H1 (cell line): ENCODE measurements at regions not wholly inside any gene's neighbourhood (a gene's known extent, or its start where the extent isn't known, plus 50 kb on each side); places are given as distances from the start of the nearest gene placed in this dataset.

Source experiments
- CEBPB ChIP-seq: IDR thresholded peaks from 2 replicates; pipeline ENCODE4 v1.6.1; 2012; ENCODE audit warnings: low read depth, low read length
- CREB1 ChIP-seq: IDR thresholded peaks from 2 replicates; pipeline ENCODE4 v1.6.1; 2012; ENCODE audit warnings: inconsistent platforms
- CTCF ChIP-seq, 3 experiments: IDR thresholded peaks; 1 replicate in 2 of 3; 2 replicates in 1 of 3; pipeline versions ENCODE4 v1.5.1 to v1.6.1; 2011; ENCODE audit warnings: low read length in 3 of 3, mild to moderate bottlenecking in 3 of 3, inconsistent platforms in 2 of 3, low read depth in 1 of 3, moderate library complexity in 1 of 3; ENCODE audit not compliant: insufficient read depth in 1 of 3; ENCODE audit errors: control extremely low read depth in 1 of 3
- EP300 ChIP-seq, 2 experiments: IDR thresholded peaks; 1 replicate in 1 of 2; 2 replicates in 1 of 2; pipeline ENCODE4 v1.6.1; 2011 to 2012; ENCODE audit warnings: low read depth in 2 of 2, low read length in 2 of 2, mild to moderate bottlenecking in 2 of 2, borderline replicate concordance in 1 of 2, inconsistent platforms in 1 of 2, moderate library complexity in 1 of 2
- EZH2 ChIP-seq: fragments of 200-600 bp; sonication (generic); IDR thresholded peaks from 2 replicates; pipeline ENCODE4 v1.7.1; 2012; ENCODE audit warnings: low read depth, mild to moderate bottlenecking, moderate library complexity, low read length, inconsistent platforms; ENCODE audit not compliant: severe bottlenecking
- GABPA ChIP-seq: IDR thresholded peaks from 2 replicates; pipeline ENCODE4 v1.6.1; 2011; ENCODE audit warnings: mild to moderate bottlenecking, low read length, moderate library complexity, borderline replicate concordance; ENCODE audit not compliant: insufficient read depth
- JUN ChIP-seq: IDR thresholded peaks from 2 replicates; pipeline ENCODE4 v1.6.1; 2011; ENCODE audit warnings: low read depth, mild to moderate bottlenecking, improper control_type of control experiment, low read length
- POLR2A ChIP-seq, 2 experiments: IDR thresholded peaks; 1 replicate in 1 of 2; 2 replicates in 1 of 2; pipeline ENCODE4 v1.6.1; 2011; ENCODE audit warnings: low read depth in 2 of 2, low read length in 2 of 2, mild to moderate bottlenecking in 2 of 2; ENCODE audit errors: control extremely low read depth in 1 of 2
- POLR2AphosphoS5 ChIP-seq: IDR thresholded peaks from 2 replicates; pipeline ENCODE4 v1.6.1; 2011; ENCODE audit warnings: low read depth, low read length
- SP1 ChIP-seq: IDR thresholded peaks from 2 replicates; pipeline ENCODE4 v1.6.1; 2011; ENCODE audit warnings: low read depth, low read length
- SRF ChIP-seq: IDR thresholded peaks from 2 replicates; pipeline ENCODE4 v1.6.1; 2011; ENCODE audit warnings: mild to moderate bottlenecking, low read depth, low read length, moderate library complexity
- TEAD4 ChIP-seq: IDR thresholded peaks from 2 replicates; pipeline ENCODE4 v1.6.1; 2012; ENCODE audit warnings: low read depth, low read length, inconsistent platforms, mixed read lengths
- ZNF274 ChIP-seq: IDR thresholded peaks from 2 replicates; pipeline ENCODE4 v1.7.0; 2012; ENCODE audit warnings: low read length, borderline replicate concordance; ENCODE audit errors: extremely low read depth

GRCh38 chr6:156601152-156602065, 175.8 kb upstream of the ARID1B start:
- TF ChIP-seq CTCF (IDR thresholded peaks at IDR 0.05; ENCODE audit: control extremely low read depth in 1 of 3, insufficient read depth in 1 of 3, low read depth in 1 of 3, low read length in 3 of 3) (no peak), GABPA (no peak), JUN (no peak), SRF (no peak), POLR2A (IDR thresholded peaks at IDR 0.05; ENCODE audit: control extremely low read depth in 1 of 2, low read depth in 2 of 2, low read length in 2 of 2) (no peak), EZH2 (no peak), CREB1 (no peak), CEBPB (no peak), ZNF274 (no peak), SP1 (no peak), EP300 (IDR thresholded peaks at IDR 0.05; ENCODE audit: borderline replicate concordance in 1 of 2, low read depth in 2 of 2, low read length in 2 of 2) (no peak), POLR2AphosphoS5 (no peak), TEAD4 (no peak)
